Activated naive CD4-positive, alpha-beta T cell treated with anti-CD3 and anti-CD28 coated beads for 36 hours (primary cell): ENCODE measurements at regions not wholly inside any gene's neighbourhood (a gene's known extent, or its start where the extent isn't known, plus 50 kb on each side); places are given as distances from the start of the nearest gene placed in this dataset.

ENCODE experiments used
- CTCF ChIA-PET: fragments of 350-600 bp; sonication (Branson Sonifier 250); formaldehyde crosslinking; loops from one replicate; lab custom pipeline; 2021; ENCODE audit warnings: antibody characterized with exemption; lab: Charles Lee
- DNase-seq: peaks from one replicate; pipeline ENCODE4 v3.0.0-alpha.2; 2020
- H3K27ac Mint-ChIP-seq: one replicate; pipeline ENCODE4 v1.8.0; 2021; ENCODE audit warnings: mild to moderate bottlenecking, mixed read lengths
- H3K27me3 Mint-ChIP-seq: one replicate; pipeline ENCODE4 v1.8.0; 2021; ENCODE audit warnings: low read depth, mixed read lengths
- H3K36me3 Mint-ChIP-seq: one replicate; pipeline ENCODE4 v1.8.0; 2021; ENCODE audit warnings: low read depth, mixed read lengths
- H3K4me1 Mint-ChIP-seq: one replicate; pipeline ENCODE4 v1.8.0; 2021; ENCODE audit warnings: low read depth, mixed read lengths
- H3K4me3 Mint-ChIP-seq: one replicate; pipeline ENCODE4 v1.8.0; 2021; ENCODE audit warnings: mild to moderate bottlenecking, moderate library complexity, mixed read lengths
- H3K9me3 Mint-ChIP-seq: one replicate; pipeline ENCODE4 v1.8.0; 2021; ENCODE audit warnings: mixed read lengths
- intact Hi-C: fragments of 100-400 bp; cut with micrococcal nuclease; formaldehyde crosslinking; loops from one replicate; pipeline ENCODE4 v1.15.1; 2023

- Mint-ChIP-seq H3K4me3 (no peak overlapping the region), H3K4me1 (no peaks in the 10 kb centered on the region), H3K27me3 (no peaks in the 10 kb centered on the region), H3K27ac (no peak overlapping the region), H3K9me3 (peaks cover 2% of the 10 kb centered on the region), H3K36me3 (no peaks in the 10 kb centered on the region)
- intact Hi-C loops = no loop called here
- CTCF ChIA-PET = no interaction called here
- DNase-seq = no peak
Measured at GRCh38 chr3:64809086-64809485, 121.3 kb upstream of the ADAMTS9 start.

DNA sequence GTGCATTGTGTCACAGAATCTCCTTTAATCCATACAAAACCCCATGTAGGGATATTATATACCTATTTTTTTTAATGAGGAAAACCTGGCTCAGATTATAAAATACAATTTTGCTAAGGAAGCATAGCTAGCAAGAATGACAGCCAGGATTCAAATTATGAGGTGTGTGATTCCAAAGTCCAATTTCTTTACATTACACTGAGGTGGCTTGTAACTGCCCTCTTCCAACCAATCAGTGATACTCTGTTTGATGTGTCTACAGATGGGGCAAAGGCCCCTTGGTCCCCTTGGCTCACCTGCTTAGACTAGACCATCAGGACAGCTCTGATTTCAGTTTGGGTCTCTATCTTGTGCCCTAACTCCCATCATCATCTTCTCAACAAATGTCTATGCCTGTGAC lies 120.3 kb upstream of the ADAMTS9 start:
- Mint-ChIP-seq H3K9me3 (peaks cover 2% of the 10 kb centered on the region), H3K4me1 (no peaks in the 10 kb centered on the region), H3K4me3 (no peak overlapping the region), H3K27me3 (no peaks in the 10 kb centered on the region), H3K27ac (no peak overlapping the region), H3K36me3 (no peaks in the 10 kb centered on the region)
- DNase-seq = no peak
- CTCF ChIA-PET = no interaction called here
- intact Hi-C loops = no loop called here

DNA sequence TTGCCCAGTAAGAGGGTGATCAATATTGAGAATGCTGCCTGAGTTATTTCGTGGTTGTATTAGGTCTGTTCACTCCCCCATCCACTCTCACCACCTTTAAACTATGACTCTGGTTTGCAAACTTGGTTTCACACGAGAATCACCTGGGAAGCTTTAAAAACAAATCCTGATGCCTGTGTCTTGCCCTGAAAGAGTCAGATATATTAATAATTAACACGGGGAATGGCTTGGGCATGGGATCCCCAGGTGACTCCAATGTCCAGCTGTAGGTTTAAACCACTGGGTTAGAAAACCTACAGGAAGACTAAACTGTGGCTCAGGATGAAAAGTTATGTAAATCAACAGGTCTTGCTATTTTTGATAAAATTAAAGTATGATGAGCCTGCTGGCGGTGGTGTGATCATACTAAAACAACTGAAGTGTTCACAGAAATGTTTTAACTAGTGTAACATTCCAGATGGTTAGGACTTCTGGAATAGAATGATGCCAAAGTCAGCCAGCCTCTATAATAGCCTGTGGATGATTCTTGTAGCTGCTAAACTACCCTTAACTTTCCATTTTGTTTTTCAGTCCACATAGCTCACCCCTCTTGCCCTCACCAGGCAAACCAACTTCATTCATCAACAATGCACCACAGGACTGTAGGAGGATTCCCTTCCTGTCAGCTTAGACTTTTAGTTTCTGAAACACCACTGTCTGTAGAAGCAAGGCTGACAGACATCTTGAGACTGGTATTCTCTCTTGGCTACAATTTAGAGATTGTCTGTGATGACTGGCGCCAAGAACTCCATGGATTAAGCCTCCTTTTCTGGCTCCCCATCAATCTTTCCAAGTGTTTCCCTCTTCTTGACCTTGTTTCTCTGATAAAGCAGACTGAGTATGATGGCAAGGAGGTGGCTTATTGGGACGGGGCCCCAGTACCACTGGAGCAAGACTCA lies 119.1 kb upstream of the ADAMTS9 start:
- H3K9me3 Mint-ChIP-seq = peaks cover 2% of the 10 kb centered on the region
- H3K27me3 Mint-ChIP-seq = no peaks in the 10 kb centered on the region
- H3K27ac Mint-ChIP-seq = no peak overlapping the region
- no peak for DNase-seq
- intact Hi-C loops = no loop called here
- no peaks in the 10 kb centered on the region for H3K36me3 Mint-ChIP-seq
- no peak overlapping the region for H3K4me3 Mint-ChIP-seq
- CTCF ChIA-PET = no interaction called here
- no peaks in the 10 kb centered on the region for H3K4me1 Mint-ChIP-seq

DNA sequence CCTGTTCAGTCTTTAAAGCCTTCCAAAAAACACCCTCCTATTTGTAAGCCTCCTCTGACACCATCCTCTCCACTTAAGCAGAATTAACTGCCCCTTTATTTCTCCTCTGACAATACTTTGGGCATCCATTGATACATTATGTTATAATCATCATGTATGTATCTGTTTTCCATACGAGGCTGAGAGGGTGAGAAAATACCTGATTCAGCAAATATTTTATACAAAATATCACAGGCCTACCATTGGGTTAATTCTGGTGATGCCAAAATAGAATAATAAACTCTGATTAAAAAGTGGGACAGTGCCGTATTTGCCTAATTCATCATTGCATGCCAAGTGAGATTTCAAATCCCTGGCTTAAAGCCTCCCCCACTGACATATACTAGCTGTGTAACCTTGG lies 118.2 kb upstream of the ADAMTS9 start:
- Mint-ChIP-seq H3K9me3 (peaks cover 2% of the 10 kb centered on the region), H3K36me3 (no peaks in the 10 kb centered on the region), H3K27ac (no peak overlapping the region), H3K27me3 (no peaks in the 10 kb centered on the region), H3K4me3 (no peak overlapping the region), H3K4me1 (no peaks in the 10 kb centered on the region)
- CTCF ChIA-PET = no interaction called here
- no peak for DNase-seq
- intact Hi-C loops = no loop called here

DNA sequence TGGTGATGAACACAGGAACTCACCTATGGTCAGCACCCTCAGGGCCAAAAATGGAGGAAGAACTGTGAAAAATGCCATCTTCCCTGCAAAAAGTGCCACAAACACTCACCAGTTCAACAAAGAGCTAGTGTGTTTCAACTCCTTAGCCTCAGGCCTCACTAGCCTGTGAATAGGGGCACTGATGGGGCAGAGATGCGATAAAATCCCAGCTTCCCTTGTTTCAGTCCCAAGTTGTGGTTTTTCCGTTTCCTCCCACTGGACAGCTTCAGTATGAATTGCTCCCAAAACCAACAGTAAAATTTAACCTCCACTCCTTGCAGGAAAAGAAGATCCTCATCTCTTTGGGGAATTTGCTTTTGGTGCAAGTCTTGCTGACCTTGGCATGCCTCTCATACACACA lies 117.4 kb upstream of the ADAMTS9 start:
- no peak overlapping the region for H3K27ac Mint-ChIP-seq
- H3K27me3 Mint-ChIP-seq = no peaks in the 10 kb centered on the region
- CTCF ChIA-PET = no interaction called here
- no peaks in the 10 kb centered on the region for H3K4me1 Mint-ChIP-seq
- H3K36me3 Mint-ChIP-seq = no peaks in the 10 kb centered on the region
- intact Hi-C loops = no loop called here
- DNase-seq = no peak
- H3K4me3 Mint-ChIP-seq = no peak overlapping the region
- peaks cover 2% of the 10 kb centered on the region for H3K9me3 Mint-ChIP-seq

GRCh38 chr3:64803469-64803868 lies 115.7 kb upstream of the ADAMTS9 start:
- CTCF ChIA-PET = no interaction called here
- Mint-ChIP-seq H3K4me3 (no peak overlapping the region), H3K27me3 (no peaks in the 10 kb centered on the region), H3K4me1 (no peaks in the 10 kb centered on the region), H3K27ac (no peak overlapping the region), H3K36me3 (no peaks in the 10 kb centered on the region), H3K9me3 (peaks cover 2% of the 10 kb centered on the region)
- intact Hi-C loops = no loop called here
- no peak for DNase-seq

GRCh38 chr3:64802460-64802859 lies 114.7 kb upstream of the ADAMTS9 start:
- intact Hi-C loops = no loop called here
- H3K27me3 Mint-ChIP-seq = no peaks in the 10 kb centered on the region
- no peak overlapping the region for H3K4me3 Mint-ChIP-seq
- CTCF ChIA-PET = interaction anchor here (0.6 kb wide), 2 partner anchors 62 to 623 kb away, joined by 4 read pairs; no protein-coding TSS in a partner anchor
- no peak overlapping the region for H3K27ac Mint-ChIP-seq
- no peaks in the 10 kb centered on the region for H3K36me3 Mint-ChIP-seq
- peaks cover 2% of the 10 kb centered on the region for H3K9me3 Mint-ChIP-seq
- no peaks in the 10 kb centered on the region for H3K4me1 Mint-ChIP-seq
- DNase-seq = no peak

DNA sequence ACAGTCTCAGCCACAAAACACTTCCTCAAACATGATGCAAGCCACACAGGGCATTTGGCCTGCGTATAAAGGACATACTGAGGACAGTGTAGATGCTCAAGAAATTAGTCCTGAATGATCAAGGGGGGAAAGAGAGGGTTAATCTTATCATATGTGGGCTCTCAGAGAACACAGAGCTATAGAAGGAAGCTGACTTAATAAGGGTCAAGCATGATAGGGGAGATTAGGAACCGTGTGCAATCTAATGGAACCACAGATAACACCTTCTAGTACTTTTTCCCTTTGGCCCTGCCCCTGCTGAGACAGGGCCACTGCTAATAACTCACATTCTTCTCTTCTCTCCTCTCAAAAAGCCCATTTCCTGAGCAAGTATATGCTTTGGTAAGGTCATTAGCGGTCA lies 114.1 kb upstream of the ADAMTS9 start:
- Mint-ChIP-seq H3K27ac (no peak overlapping the region), H3K36me3 (no peaks in the 10 kb centered on the region), H3K27me3 (no peaks in the 10 kb centered on the region), H3K4me1 (no peaks in the 10 kb centered on the region), H3K9me3 (peaks cover 2% of the 10 kb centered on the region), H3K4me3 (no peak overlapping the region)
- CTCF ChIA-PET = interaction anchor here (0.6 kb wide), 1 partner anchor 62 kb away, joined by 4 read pairs; no protein-coding TSS in a partner anchor
- DNase-seq = no peak
- intact Hi-C loops = no loop called here

DNA sequence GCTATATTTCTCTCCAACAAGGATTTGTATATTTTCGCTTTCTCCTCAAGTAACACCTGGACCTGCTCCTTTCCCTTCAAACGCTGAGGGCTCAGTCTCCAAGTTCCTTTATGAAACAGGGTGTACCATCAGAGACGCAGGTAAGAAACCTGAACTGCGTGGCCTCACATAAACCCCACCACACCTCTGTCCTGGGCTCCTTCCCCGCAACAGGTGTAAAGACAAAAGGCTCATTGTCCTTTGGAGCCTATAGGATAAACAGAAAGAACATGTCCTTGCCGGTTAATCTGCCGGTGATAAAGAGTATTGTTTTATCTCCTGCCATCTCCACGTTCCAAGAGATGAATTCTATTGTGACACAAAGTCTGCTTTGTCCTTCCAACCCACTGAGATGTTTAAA lies 111.8 kb upstream of the ADAMTS9 start:
- Mint-ChIP-seq H3K4me1 (no peaks in the 10 kb centered on the region), H3K27me3 (no peaks in the 10 kb centered on the region), H3K9me3 (no peaks in the 10 kb centered on the region), H3K4me3 (no peak overlapping the region), H3K27ac (no peak overlapping the region), H3K36me3 (no peaks in the 10 kb centered on the region)
- intact Hi-C loops = no loop called here
- CTCF ChIA-PET = no interaction called here
- DNase-seq = no peak

- H3K27ac Mint-ChIP-seq = no peak overlapping the region
- CTCF ChIA-PET = no interaction called here
- no peaks in the 10 kb centered on the region for H3K27me3 Mint-ChIP-seq
- intact Hi-C loops = no loop called here
- H3K4me1 Mint-ChIP-seq = no peaks in the 10 kb centered on the region
- no peak overlapping the region for H3K4me3 Mint-ChIP-seq
- no peaks in the 10 kb centered on the region for H3K36me3 Mint-ChIP-seq
- no peak for DNase-seq
- H3K9me3 Mint-ChIP-seq = no peaks in the 10 kb centered on the region
Measured at GRCh38 chr3:64798316-64798715, 110.5 kb upstream of the ADAMTS9 start.

DNA sequence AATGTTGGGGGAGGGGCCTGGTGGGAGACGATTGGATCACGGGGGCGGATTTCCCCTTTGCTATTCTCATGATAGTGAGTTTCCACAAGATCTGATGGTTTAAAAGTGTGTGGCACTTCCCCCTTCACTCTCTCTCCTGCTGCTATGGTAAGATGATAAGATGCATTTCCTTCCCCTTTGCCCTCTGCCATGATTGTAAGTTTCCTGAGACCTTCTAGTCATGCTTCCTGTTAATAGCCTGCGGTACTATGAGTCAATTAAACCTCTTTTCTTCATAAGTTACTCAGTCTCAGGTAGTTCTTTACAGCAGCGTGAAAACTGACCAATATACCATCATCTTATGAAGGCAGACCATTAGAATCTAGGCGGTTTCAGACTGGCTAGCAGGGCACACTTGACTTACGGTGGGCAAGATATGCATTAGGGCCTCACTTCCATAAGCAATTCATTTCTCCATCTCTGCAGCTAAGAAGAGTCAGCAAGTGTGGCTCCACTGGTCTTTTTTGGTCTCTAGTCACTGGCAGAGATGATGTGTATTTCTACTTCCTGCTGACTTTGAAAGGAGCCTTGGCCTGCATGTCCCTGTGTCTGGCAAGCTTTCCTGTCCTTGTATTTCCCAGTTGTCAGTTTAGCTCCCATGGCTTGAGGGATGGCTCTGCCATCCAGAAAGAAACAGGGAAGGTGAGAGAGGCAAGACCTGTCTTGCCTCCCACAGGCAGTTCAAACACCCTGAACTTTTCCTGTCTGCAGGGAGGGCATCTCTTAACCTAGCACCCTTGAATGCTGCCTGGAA lies 109.0 kb upstream of the ADAMTS9 start:
- Mint-ChIP-seq H3K4me1 (no peaks in the 10 kb centered on the region), H3K9me3 (no peaks in the 10 kb centered on the region), H3K36me3 (no peaks in the 10 kb centered on the region), H3K27ac (no peak overlapping the region), H3K4me3 (no peak overlapping the region), H3K27me3 (no peaks in the 10 kb centered on the region)
- CTCF ChIA-PET = no interaction called here
- DNase-seq = no peak
- intact Hi-C loops = no loop called here

GRCh38 chr3:64792445-64792844 lies 104.6 kb upstream of the ADAMTS9 start:
- intact Hi-C loops = no loop called here

More at GRCh38 chr3:64792445-64792844, 104.6 kb upstream of the ADAMTS9 start:
- Mint-ChIP-seq H3K36me3 (no peaks in the 10 kb centered on the region), H3K9me3 (no peaks in the 10 kb centered on the region), H3K4me1 (no peaks in the 10 kb centered on the region), H3K4me3 (no peak overlapping the region), H3K27ac (no peak overlapping the region), H3K27me3 (no peaks in the 10 kb centered on the region)
- CTCF ChIA-PET = no interaction called here
- DNase-seq = no peak
